Heart left ventricle (tissue), 13 donors: ENCODE measurements at regions not wholly inside any gene's neighbourhood (a gene's known extent, or its start where the extent isn't known, plus 50 kb on each side); places are given as distances from the start of the nearest gene placed in this dataset.
"Not testable (repeated sequence)": the region's sequence is repeated elsewhere in the genome, so short reads cannot be mapped to it uniquely, and the experiment has no call there.

Experiments used
- CTCF ChIP-seq, 12 donors: fragments of 200-600 bp; sonication (generic) in 4 of 12; IDR thresholded peaks; one replicate each; pipeline versions ENCODE4 v1.5.0 to v1.8.0; 2018 to 2022; ENCODE audit warnings: antibody characterized with exemption in 12 of 12, mild to moderate bottlenecking in 5 of 12
- POLR2A ChIP-seq, 2 donors: fragments of 450-650 bp; IDR thresholded peaks; one replicate each; pipeline ENCODE4 v1.6.1; 2017; ENCODE audit warnings: antibody characterized with exemption in 2 of 2, mild to moderate bottlenecking in 2 of 2, moderate library complexity in 2 of 2
- donor health status: ischemic (EF 13 %, LVEDD 7.1; RV severe dilation, severe dysfunction).
- donor health status: DM: no; HTN: yes; CAD: no.
- donor health status: DM: no; HTN: no; CAD: no.
- donor health status: ischemic (EF 25% LVEDD 6.9; RV normal size, moderate dysfunction).
- donor health status: ischemic (EF 25% LVEDD 5.7; RV mildly dilated, moderate dysfunction).
- donor health status: ischemic (EF 35%, LVEDD 5.7; RV mildly dilated, moderate dysfunction).
- donor health status: nonischemic (EF 11% LVEDD 7.7; RV severe dilation, severe dysfunction).
- donor health status: DM: yes; HTN: yes; CAD: no.
- donor health status: PGD.
- donor health status: ischemic (EF 29% LVEDD 5.4; RV normal size, mild dysfunction).
- donor health status: nonischemic (EF 23%, LVEDD 6.1; RV moderate dilation, normal function).

- TF ChIP-seq CTCF, POLR2A (IDR thresholded peaks at IDR 0.05): not testable (repeated sequence)
These were observed 710.0 kb upstream of the RGS18 start for GRCh38 chr1:191448279-191448678.
